ENCODE measurements at regions not wholly inside any gene's neighbourhood (a gene's known extent, or its start where the extent isn't known, plus 50 kb on each side); places are given as distances from the start of the nearest gene placed in this dataset.

- Mint-ChIP-seq H3K27ac (ENCODE audit: unreplicated experiment) (no peak overlapping the region), H3K36me3 (ENCODE audit: low read depth) (no peaks in the 10 kb centered on the region), H3K4me1 (no peaks in the 10 kb centered on the region), H3K9me3 (no peaks in the 10 kb centered on the region), H3K4me3 (no peak overlapping the region), H3K27me3 (ENCODE audit: low read depth) (peaks cover 70% of the 10 kb centered on the region)
- DNase-seq (ENCODE audit: low read depth, low spot score): no peak
- TF ChIP-seq CTCF (conservative IDR thresholded peaks at IDR 0.05): no peak
Measured at GRCh38 chr14:56731187-56731586, 79.1 kb downstream of the OTX2 start.

DNA sequence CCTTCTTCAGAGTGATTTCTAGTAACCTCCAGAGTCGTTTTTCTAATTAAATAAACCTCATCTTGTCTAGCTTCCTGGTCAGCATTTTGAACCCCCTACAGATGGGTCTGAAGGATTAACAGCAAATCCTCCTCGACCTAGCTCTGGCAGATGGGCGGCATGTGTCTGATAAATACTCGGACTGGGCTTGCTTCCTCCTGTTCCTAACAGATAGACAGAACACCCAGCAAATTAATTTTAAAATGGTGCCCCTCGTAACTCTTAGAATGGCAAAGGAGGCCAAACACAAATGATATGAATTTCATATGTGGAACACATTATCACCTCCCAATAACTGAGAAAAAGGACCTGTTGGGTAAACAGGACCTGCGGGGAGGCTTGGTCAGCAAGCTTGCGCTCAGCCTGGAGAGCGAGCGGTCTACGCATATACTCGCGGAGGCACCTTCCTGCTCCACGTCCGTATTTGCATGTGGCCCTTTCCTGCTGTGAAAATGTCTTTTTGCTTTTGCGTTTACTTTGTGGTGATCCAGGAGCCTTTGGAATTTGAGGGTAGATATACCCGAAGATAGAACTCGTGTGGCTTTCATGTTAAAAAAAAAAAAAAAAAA lies 79.6 kb downstream of the OTX2 start:
- Mint-ChIP-seq H3K4me1 (no peaks in the 10 kb centered on the region), H3K4me3 (no peak overlapping the region), H3K36me3 (ENCODE audit: low read depth) (no peaks in the 10 kb centered on the region), H3K27ac (ENCODE audit: unreplicated experiment) (no peak overlapping the region), H3K9me3 (no peaks in the 10 kb centered on the region), H3K27me3 (ENCODE audit: low read depth) (peaks cover 72% of the 10 kb centered on the region)
- TF ChIP-seq CTCF (conservative IDR thresholded peaks at IDR 0.05): no peak
- no peak for DNase-seq (ENCODE audit: low read depth, low spot score)

DNA sequence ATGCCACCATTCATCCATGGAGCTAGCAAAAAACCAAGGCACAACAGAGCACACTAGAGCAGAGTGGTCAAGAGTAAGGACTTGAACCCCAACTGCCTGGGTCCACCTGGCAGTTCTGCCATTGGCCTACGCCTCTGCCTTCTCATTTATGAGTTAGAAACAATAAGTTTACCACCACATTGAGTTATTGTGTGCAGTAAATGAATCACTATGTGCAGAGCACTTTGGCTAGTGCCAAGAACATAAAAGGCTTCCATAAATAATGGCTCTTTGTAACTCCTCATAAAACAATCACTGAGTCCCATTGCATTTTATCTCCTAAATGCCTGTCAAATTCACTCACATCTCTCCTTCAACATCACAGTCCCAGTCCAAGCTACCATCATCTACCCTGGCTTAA lies 86.3 kb downstream of the OTX2 start:
- Mint-ChIP-seq H3K27ac (ENCODE audit: unreplicated experiment) (no peak overlapping the region), H3K27me3 (ENCODE audit: low read depth) (peaks cover 62% of the 10 kb centered on the region), H3K9me3 (peaks cover 4% of the 10 kb centered on the region), H3K36me3 (ENCODE audit: low read depth) (no peaks in the 10 kb centered on the region), H3K4me3 (no peak overlapping the region), H3K4me1 (no peaks in the 10 kb centered on the region)
- no peak for DNase-seq (ENCODE audit: low read depth, low spot score)
- no peak for TF ChIP-seq CTCF (conservative IDR thresholded peaks at IDR 0.05)

GRCh38 chr14:56723418-56723817 lies 86.9 kb downstream of the OTX2 start:
- Mint-ChIP-seq H3K9me3 (peaks cover 4% of the 10 kb centered on the region), H3K27ac (ENCODE audit: unreplicated experiment) (no peak overlapping the region), H3K4me3 (no peak overlapping the region), H3K36me3 (ENCODE audit: low read depth) (no peaks in the 10 kb centered on the region), H3K4me1 (no peaks in the 10 kb centered on the region), H3K27me3 (ENCODE audit: low read depth) (peaks cover 63% of the 10 kb centered on the region)
- no peak for DNase-seq (ENCODE audit: low read depth, low spot score)
- TF ChIP-seq CTCF (conservative IDR thresholded peaks at IDR 0.05): no peak

DNA sequence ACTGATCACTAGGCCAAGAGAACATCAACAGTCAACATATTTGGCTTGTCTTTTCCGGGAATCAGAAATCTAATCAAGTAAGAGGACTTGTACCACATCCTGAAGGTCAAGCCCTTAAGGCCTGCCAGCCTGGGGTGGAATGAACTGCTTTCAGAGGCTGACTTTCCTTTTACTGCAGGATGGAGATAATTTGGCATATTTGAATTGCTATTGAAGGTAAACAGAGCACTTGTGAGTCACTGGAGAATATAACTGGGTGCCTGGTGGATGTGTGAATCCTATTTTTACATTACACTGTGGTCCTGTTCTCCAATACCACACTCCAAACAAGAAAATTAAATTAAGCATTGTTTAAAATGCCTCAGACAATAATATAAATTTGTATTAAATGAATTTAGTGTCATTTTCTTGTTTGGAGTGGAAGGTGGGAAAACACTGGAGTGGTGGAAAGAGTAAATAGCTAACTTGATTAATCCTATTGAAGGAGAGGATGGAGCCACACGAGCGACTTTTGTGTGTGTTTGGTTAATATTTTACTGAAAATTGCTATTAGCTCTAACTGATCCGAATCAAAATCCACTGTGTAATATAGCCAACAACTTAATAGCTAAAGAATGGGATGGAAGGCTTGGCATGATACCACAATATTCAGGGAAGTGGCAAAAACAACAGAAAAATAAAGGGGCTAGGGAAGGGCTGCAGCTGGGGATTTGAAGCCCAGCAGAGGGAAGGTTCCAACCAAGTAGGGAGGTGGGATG lies 89.4 kb downstream of the OTX2 start:
- no peak for DNase-seq (ENCODE audit: low read depth, low spot score)
- peaks cover 4% of the 10 kb centered on the region for H3K9me3 Mint-ChIP-seq
- no peak overlapping the region for H3K4me3 Mint-ChIP-seq
- H3K4me1 Mint-ChIP-seq: no peaks in the 10 kb centered on the region
- TF ChIP-seq CTCF (conservative IDR thresholded peaks at IDR 0.05): no peak
- no peak overlapping the region for H3K27ac Mint-ChIP-seq (ENCODE audit: unreplicated experiment)
- H3K36me3 Mint-ChIP-seq (ENCODE audit: low read depth): no peaks in the 10 kb centered on the region
- H3K27me3 Mint-ChIP-seq (ENCODE audit: low read depth): peaks cover 56% of the 10 kb centered on the region
